DMS153 treated with DMSO at 0.1 percent for 48 hours (cell line): ENCODE measurements at regions not wholly inside any gene's neighbourhood (a gene's known extent, or its start where the extent isn't known, plus 50 kb on each side); places are given as distances from the start of the nearest gene placed in this dataset.
"Not testable (repeated sequence)": the region's sequence is repeated elsewhere in the genome, so short reads cannot be mapped to it uniquely, and the experiment has no call there.

Source experiments
- DNase-seq: peaks from one replicate; lab custom pipeline; 2025; ENCODE audit not compliant: unreplicated experiment; lab: John Stamatoyannopoulos, UW

DNA sequence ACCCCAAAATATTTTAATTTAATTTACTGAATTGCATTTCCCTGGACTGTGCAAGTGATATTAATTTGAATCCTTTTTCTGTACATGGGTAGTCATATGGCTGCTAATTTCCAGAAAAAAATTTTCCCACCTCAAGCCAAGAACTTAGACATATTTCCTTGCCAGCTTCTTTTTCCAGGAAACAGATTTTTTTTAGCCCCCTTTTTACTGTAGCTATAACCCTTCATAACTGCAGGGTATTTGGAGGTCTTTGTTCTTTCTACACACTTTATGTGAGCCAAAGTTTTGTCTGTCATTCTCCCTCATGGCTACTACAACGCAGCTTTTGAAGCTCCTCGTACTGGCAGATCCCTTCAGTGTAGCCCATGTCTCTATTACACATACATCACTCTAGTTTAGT lies 261.2 kb upstream of the PIK3R1 start:
- no peak for DNase-seq

DNA sequence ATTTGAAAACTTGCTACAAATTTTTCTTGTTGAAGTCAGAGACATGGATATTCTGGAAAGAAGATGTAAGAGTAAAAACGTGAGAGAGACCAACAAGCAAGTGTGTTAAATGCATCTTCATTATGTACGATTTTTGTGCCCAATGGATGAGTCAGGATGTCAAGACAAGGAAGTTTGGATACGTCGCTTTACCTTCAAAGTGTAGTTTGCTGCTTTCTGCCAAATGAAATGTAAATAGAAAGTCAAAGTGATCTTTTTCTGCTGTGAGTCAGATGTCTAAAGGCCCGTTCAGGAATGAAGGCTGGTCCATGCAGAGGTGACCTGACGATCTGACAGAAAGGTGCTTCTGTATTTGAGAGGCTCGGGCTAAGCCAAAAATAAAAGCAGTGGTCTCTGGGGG lies 273.1 kb upstream of the PIK3R1 start:
- no peak for DNase-seq

DNA sequence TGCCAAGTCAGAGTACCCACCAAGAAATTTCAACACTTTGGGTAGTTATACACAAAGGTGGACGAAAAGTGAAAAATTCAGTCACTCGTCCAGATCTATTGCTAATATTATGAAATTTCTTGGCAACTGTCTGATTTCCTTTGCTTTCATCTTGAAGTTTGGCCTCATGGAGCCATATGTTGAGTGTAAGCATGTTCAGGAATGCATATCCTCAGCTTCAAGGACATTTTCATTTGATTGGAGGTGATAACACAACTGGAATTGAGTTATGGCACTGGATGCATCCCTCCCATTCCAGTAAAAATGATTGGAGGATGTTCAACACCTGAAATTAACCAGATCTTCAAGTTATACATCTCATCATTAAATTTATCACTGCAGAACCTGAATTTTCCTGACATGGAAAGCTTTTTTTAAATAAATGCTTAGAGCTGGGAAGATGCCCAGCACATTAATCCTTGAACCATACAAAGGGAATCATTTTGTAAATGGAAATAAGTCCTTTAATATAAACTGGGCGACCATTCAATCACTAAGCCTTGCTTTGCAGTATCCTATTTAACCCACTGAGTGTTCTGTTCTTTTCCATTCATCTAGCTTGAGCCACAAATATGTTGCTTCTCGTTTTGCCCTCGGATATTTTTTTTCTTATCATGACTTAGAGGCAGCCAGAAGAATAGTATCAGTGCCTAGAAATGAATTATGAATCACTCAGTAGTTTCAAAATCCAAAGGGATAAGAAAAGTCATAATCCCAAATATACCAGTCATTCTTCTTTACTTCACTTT lies 273.7 kb upstream of the PIK3R1 start:
- DNase-seq: no peak

DNA sequence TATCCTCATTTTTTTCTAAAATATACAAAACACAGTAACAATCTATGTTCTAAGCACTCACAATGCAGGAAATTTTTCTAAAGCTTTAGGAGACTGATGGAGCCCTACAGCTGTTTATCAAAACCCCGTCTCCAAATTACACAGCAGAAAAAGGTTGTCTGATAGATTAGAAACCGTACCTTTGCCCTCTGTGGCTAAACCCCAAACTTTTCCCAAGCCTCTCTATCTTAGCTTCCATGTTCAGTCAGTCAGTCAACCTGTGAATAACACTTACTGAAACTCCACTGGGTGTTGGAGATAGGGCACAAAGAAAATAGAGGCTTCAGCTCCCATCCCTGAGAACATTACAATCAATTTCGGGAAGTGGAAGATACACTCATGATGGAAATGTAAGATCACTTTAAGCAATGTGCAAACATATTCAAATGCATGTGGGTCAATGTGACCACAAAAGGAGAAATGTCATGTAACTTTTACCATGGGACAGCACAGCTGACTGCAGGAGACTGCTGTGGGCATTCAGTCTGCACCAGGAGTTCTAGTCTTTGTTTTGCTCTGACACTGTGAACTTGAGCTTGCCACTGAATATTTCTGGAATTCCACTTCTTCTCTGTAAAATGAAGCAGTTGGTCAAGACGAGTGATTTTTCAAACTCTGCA lies 279.5 kb upstream of the PIK3R1 start:
- no peak for DNase-seq

DNA sequence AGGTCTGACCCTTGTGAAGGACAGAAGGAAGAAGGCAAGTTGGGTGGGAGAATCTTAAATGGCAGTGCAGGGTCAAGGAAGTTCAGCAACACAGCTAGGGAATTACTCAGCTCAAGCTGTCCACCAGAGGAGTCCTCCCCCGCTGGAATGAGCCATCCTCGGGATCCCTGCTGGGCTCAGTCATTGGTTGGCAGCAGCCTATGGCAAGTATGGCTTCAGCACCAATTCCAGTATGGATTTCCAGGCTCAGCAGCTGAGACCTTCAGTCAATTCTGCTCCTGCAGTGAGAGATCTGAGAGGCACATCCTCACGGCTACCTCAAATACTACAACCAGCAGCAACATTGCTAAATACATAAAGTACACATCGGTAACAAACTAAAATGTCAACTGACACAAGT lies 280.6 kb upstream of the PIK3R1 start:
- no peak for DNase-seq

DNA sequence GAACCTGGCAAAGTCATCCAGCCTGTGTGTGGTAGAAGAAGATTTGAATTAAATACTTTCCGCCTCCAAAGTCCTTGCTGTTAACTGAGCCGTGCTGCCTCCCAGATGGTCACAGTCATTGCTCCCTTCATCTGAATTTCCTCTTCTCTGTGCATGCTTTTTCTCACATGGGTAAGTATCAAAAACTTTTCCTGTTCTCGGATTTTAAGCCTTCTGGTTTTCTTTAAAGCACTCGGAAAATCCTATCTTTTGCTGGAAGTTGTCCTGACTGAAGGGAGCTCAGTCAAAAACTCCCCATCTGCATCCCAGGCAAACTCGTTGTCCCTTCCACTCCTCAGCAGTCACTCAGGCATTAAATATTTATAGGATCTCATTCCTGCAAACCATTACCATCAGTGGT lies 290.0 kb upstream of the PIK3R1 start:
- no peak for DNase-seq

DNA sequence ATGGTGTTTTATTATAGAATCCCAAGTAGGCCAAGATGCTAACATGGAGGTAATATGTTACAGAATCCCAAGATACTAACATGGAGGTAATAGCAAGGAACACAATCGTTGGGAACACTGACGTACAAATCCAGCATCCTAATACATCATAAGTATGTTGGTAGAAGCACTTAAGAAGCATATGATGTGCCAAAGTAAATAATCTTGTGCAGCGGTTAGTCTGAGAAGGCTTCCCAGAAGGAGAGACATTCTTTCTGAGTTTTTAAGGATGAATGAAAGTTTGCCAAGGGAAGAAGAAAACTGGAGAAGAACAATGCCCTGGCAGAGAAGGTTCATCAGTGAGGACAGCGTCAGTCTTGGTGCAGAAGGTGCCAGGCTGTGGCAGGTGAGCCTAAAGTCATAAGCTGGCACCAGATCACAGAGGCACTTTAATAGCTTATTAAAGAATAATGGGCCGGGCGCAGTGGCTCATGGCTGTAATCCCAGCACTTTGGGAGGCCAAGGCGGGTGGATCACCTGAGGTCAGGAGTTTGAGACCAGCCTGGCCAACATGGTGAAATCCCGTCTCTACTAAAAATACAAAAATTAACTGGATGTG lies 294.5 kb upstream of the PIK3R1 start:
- DNase-seq: no peak

DNA sequence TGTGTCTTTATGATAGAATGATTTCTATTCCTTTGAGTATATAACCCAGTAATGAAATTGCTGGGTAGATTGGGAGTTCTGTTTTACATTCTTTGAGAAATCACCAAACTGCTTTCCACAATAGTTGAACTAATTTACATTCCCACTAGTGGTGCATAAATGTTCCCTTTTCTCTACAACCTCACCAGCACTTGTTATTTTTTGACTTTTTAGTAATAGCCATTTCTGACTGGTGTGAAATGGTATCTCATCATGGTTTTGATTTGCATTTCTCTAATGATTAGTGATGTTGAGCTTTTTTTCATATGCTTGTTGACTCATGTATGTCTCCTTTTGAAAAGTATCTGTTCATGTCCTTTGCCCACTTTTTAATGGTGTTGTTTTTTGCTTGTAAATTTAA lies 296.0 kb upstream of the PIK3R1 start:
- DNase-seq: not testable (repeated sequence)

DNA sequence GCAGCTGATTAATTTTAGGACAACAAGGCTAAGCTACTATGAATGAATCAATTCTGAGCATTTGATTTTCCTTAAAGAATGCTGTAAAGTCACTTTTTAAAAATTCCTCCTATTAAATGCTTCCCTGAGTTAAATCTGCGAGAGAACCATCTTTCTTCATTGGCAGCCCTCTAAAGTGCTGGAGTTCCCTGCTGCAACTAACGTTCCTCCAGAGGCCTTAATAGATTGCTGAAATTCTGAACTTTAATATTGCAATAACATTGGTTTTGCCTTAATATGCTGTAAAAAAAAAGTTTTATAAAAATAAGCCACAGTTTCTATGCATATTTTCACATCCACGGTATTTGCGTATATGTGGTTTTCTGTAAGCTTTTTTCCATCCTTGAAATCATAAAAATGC lies 298.0 kb upstream of the PIK3R1 start:
- DNase-seq: no peak

DNA sequence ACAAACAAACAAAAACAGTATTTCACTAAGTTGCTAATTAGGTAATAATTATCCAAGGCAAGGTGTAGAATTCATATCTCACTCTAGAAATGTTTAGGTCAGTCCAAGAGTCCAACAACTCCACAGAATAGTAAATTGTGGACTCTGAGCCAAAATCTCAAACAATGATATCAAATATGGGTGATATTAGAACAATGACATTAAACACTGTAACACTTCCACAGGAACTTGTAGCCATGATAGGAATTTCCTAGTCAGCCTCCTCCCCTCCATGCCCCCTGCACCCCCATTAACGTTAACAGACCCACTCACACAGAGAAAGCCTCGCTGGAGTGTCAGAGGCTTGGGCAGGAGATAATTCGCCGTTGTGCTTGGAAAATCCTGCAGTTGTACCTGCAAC lies 305.0 kb upstream of the PIK3R1 start:
- DNase-seq: no peak

DNA sequence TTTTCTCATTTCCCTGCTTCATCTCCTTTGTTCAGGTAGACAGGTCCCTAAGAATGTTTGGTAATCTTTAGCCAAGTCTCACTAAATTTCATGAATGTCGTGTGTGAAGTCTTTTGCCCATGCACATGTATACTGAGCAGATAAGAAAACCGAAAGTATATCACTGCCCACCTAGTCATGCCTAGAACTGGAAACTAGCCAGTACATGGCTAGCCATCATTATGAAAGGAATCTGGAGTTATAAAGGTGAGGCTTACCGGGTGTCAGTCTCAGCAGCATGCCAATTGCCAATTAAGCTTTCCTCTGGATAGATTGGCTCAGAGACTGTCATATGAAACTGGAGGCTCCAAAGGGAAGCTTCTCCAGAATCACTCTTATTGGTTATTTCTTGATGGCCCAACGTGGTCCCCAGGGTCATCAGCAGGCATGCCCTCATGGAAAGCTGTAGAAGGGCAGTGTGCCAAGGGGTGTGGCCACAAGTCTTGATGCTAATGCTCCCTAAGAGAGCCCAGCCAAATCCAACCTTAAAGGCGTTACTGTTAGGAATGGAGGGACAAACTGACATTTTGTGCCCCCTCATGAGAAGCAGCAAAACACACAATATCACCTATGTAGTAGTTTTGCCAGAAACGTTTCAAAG lies 307.3 kb upstream of the PIK3R1 start:
- no peak for DNase-seq

DNA sequence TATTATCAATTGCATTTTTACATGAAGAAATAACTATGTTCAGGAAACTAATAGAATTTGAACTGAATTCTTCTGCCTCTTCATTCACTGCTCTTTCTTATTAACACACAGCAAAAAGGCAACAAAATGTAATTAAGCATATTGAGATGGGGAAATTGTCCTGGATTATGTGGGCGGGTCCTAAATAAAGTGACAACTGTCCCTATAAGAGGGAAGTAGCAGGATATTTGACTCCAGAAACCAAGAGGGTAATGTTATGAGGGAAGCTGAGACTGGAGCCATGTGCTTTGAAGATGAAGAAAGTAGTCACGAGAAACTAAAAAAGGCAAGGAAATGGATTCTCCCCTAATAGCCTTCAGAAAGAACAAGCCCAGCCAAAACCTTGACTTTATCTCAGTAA lies 311.2 kb upstream of the PIK3R1 start:
- no peak for DNase-seq

DNA sequence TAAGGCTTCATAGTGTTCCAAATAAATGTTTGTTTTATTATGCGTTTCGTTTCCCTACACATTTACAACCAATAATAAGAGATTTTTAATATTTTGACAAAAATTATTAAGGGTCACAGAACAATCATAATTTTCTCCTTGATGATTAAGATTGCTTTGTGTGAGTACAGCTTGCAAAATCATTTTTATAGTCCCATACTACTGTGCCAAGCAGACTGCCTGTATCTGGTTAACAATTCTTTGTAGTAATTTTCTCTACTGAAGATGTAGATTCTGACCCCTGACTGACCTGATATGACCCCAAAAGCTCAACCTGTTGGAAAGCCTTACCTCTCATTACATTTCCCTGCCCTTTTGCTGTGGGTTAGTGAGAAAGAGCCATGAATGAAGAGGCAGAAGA lies 311.9 kb upstream of the PIK3R1 start:
- no peak for DNase-seq

DNA sequence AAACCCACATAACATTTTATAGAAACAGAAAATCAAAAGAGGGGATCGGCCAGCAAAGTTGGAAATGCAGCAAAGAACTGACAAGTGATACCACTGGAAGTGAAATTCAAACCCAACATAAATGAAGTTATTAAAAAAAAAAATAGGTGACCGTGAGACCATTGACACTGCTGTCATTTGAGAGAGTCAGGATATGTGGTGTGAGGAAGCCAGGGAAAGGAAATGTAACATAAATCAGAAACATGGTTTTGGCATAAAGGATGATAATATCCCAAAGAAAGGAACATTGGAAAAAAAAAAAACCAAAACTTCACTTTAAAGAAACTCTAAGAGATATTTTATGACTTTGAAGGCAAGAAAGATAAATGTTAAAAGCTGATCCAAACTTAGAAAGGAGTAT lies 312.4 kb upstream of the PIK3R1 start:
- no peak for DNase-seq

DNA sequence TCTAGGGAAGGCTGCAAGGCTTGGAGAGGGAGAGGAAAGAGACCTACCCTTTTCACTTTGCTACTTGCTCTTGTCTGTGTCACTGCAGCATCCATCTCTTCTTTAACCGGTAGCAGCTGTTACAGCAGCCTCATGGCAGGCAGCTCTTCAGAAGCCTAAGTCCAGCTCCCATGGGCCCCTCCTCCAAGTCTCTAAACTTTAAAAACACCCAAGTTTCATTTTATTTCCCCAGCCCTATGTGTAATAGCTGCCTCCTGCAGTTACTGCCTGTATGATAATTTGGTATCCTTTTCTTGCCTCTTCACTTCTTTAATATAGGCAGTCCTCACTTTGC lies 313.1 kb upstream of the PIK3R1 start:
- DNase-seq: no peak

DNA sequence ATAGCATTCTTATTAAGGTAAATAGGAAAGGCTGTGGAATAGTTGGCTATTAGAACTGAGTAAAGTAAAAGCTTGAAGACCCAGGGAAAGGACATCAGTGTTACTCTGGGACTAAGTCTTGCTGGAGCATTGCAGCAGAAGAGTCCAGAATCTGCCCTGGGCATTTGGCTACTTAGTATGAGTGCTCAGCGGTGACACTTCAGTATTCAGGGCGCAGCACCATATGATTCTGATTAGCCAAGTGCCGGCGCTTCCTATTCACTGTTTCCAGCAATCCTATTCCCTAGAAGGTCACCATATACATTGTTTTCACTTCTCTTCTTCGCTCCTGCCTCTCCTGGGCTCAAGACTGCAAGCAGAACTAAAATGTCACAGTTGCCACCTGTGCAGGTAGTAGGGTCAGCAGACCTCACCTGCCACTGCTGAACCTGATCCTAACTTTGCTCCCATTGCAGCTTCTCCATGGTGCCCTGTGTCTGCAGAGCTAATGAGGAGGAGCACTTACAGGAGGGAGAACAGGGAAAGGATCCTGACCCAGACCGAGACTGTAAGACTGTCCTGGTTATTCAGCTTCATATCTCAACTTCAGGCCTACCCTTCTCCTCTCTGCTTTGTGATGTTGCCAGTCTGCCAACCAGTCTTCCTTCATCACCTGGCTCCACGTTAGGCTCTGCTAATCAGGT lies 313.6 kb upstream of the PIK3R1 start:
- DNase-seq: no peak

DNA sequence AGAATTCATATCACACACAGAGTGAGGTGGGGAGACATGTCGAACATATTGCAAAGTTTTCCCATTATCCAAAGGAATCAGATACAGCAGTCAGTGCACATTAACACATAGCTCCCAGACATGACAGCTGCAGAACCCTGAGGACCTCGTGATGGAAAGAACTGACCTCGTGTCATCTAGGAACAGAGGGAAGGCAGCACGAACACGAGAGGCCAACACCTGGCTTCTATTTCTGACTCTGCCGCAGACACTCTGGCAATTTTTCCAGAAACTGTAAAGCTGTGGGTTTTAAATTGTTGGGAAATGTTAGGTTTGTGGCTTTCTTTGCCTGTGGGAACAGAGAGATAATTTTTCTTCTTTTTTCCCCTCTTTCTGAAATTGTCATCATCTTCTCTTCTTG lies 315.0 kb upstream of the PIK3R1 start:
- no peak for DNase-seq

DNA sequence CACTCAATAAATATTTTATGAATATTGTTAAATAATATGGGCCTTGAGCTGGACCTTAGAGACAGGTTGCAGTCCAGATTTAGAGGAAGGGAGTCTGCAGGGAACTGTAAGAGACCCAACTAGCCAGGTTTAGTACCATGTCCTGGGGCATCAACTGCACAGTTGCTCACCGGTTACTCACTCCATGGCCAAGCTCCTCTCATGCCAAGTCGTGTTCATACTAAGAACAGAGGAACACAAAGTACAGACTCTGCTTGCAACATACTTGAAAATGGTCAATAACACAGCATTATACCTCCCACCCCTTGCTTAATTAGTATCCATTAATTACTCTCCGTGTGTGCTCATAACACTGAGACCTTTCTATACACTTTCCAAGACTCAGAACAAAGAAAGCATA lies 317.6 kb upstream of the PIK3R1 start:
- no peak for DNase-seq

DNA sequence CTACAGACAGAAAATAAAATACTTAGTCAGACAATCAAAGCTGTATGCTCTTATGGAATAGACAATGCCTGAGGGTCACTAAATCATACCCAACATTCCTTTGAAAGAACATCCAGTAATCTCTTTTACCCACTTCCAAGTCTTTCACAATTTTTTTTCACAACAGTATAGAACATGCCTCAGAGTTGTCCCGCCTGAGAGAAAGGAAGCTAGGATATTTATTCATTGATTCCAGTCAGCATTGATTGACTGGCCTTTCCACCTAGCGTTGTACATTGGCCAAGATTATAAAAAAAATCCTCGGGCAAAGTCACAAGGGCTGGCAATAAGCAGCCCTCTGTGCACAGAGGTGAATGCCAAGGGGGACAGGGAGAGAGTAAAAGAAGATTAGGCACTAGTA lies 318.1 kb upstream of the PIK3R1 start:
- DNase-seq: no peak

DNA sequence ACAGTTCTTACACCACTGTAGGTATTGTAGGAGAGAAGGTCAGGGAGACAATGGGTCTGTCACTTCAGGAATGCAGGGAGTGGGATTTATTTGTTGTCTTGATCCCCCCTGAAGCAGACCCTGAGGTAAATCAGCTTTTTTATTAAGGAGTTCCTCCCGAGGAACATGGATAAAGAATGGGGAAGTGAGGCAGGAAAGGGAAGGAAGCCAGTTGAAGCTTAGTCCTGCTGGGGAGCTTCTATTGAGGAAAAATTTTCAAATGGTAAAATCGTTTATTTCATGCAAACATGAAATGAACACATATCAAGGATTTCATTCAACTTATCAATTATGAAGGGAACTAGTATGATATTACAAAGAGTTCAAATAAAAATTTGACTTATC lies 318.6 kb upstream of the PIK3R1 start:
- no peak for DNase-seq

DNA sequence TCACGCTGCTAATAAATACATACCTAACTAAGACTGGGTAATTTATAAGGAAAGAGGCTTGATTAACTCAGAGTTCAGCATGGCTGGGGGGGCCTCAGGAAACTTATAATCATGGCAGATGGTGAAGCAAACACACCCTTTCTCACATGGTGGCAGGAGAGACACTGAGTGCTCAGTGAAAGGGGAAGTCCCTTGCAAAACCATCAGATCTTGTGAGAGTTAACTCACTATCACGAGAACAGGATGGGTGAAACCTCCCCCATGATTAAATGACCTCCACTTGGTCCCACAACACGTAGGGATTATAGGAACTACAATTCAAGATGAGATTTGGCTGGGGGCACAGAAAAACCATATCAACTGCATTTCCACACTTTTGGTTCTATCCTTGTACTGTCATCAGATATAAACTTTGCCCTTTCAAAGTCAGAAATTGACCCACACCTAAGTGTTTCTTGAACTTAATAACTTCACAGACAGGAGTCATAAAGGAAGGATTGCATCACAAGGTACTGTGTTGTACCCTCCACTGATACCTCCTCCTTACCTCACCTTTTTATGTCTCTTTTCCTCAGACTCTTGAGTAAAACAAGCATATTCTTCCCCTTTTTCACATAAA lies 319.1 kb upstream of the PIK3R1 start:
- DNase-seq: no peak
